ENCODE measurements at regions not wholly inside any gene's neighbourhood (a gene's known extent, or its start where the extent isn't known, plus 50 kb on each side); places are given as distances from the start of the nearest gene placed in this dataset.
"Not testable (repeated sequence)": the region's sequence is repeated elsewhere in the genome, so short reads cannot be mapped to it uniquely, and the experiment has no call there.

DNA sequence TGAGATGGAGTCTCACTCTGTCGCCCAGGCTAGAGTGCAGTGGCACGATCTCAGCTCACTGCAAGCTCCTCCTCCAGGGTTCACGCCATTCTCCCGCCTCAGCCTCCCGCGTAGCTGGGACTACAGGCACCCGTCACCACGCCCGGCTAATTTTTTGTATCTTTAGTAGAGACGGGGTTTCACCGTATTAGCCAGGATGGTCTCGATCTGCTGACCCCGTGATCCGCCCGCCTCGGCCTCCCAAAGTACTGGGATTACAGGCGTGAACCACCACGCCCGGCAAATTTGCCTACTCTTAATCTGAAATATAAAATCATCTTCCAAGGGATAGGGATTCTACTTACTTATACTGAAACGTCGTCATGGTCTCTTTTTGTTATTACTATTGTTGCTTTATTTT lies 314.7 kb downstream of the FGF10 start:
- POLR2A ChIA-PET, CTCF ChIA-PET: not testable (repeated sequence)

DNA sequence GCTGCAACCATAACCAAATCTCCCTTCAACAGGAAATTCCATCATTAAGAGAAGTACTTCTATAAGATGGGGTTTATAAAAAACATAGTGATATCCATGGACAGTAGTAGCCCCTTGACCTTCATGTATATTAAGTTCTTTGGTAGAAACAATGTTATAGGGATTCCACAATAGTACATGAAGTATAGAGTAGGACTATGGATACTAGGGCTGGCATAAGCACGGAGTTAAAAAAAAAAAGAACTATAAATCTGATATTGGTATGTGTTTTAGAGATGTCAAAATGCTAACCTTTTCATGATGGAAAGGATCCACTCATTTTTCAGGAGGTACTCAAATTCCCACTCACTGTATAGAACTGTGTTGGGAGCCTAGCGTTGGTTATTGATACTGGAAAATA lies 337.6 kb downstream of the FGF10 start:
- POLR2A ChIA-PET = no interaction called here

DNA sequence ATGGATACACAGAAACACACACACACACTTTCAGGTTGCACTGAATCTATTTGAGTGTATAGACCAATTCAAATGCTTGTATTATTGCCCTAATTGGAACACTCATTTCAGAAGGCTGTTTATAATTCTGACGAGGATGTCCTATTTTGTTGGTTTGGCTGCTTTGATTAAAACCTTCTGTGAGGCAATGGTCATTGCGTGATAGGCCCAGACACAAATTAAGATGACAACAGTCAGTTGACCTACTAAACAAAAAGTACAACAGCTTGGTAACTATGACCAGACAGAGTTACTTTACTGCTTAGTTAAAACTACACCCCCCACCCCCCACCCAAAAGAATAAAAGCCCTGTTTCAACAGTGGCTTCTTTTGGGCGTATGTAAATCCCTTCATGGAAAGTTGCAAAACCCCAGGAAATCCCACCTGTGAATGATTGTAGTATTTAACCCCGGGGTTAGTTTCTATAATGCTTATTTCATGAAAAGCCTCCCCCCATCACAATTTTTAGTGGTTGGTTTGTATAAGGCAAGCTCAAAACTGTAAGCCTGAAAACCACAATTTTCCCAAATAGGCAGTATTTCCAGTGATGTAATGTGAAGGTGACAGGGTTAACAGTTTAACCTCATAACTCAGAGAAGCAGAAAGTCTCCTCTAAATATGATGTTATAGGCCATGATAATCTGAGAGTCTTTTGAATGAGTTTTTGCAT lies 340.8 kb downstream of the FGF10 start:
- ChIA-PET CTCF (no interaction called here), POLR2A (no interaction called here)

More for the DNA sequence above, 337.6 kb downstream of the FGF10 start:
- CTCF ChIA-PET = no interaction called here

DNA sequence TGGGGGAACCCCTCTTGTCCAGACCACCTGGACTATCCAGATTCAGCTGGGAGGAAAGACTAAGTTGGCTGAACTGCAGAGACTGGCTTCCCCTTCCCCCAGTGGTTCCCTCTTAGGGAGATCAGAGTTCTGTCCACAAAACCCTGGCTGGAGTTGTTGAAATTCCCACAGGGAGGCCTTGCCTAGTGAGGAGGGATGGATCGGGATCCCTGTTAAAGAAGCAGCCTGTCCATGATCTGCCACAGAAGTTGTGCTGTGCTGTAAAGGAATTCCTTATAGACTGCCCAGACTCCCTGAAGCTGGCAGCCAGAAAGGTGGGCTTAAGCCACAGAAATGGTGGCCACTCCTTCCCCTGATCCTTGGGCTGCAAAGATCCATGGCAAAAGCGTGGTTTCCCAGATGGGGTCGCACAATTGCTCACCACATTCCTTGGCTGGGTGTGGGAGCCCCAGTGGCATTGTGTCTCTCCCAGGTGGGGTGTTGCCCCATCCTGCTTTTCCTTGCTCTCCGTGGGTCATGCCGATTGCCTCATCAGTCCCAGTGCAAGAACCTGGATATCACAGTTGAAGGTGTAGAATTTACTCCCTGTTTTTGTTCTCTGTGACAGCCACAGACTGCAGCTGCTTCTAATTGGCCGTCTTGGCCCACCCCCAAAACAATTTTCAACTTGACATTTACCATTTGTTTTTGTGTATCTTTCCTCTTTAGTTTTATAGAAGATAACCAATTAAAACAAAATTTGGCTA lies 342.4 kb downstream of the FGF10 start:
- CTCF ChIA-PET = no interaction called here
- POLR2A ChIA-PET = no interaction called here

DNA sequence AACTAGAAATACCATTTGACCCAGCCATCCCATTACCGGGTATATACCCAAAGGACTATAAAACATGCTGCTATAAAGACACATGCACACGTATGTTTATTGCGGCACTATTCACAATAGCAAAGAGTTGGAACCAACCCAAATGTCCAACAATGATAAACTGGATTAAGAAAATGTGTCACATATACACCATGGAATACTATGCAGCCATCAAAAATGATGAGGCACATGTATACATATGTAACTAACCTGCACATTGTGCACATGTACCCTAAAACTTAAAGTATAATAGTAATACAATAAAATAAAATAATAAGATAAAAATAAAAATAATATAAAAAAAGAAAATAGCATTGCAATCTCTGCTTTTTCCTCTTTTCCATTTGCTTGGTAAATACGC lies 344.7 kb downstream of the FGF10 start:
- POLR2A ChIA-PET, CTCF ChIA-PET: not testable (repeated sequence)

DNA sequence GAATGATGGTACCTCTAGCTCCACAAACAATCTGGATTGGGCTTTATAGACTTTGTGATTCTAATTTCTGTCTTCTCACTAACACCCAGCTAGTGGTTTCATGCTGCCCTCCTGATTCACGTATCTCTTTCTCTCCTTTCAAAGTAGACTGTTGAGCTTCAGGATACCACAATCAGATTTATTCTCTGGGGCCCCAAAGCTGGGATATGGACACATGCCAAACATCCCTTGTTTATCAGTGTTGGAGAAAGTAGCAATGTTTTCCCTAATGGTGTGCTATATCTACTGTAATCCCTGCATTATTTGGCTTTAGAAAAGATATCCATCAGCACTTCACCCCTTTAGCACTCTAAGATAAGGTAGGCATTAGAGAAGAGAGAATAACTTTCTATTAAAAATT lies 361.0 kb downstream of the FGF10 start:
- POLR2A ChIA-PET = no interaction called here
- CTCF ChIA-PET = no interaction called here

DNA sequence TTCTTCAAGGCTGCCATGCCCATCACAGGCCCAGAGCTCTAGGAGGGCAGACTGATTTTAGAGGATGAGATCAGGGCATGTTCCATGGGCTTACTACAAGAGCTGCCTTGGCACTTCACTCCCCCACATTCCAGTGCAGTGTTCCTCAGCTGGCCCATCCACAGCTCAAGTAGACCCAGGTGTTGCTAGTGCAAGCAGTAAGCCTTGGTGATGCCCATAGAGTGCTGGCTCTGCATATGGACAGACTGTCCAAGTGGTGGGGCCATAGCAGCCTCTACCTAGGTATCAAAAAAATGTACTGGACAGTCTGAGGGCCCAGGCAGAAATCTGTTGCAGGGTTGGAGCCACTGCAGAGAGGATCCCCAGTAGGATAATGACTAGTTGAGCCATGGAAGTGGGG lies 366.6 kb downstream of the FGF10 start:
- CTCF ChIA-PET = no interaction called here
- POLR2A ChIA-PET = no interaction called here

DNA sequence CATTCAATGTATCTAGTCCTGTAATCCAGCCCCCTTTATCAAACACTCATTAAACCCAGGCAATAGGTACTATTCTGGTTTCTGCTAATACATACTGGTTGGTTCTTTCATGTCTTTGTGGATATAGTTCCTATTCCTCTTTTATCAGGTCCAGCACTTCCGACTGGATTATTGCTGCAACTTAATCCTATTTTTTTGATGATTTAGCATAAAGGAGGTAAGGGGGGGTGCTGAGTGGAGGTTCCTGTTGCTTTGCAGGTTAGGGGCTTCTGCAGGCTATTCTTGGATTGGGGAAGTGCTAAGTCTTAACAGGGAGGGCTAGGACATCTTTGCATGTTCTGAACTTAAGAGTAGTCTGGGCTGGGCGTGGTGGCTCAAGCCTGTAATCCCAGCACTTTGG lies 377.7 kb downstream of the FGF10 start:
- ChIA-PET POLR2A (no interaction called here), CTCF (no interaction called here)

DNA sequence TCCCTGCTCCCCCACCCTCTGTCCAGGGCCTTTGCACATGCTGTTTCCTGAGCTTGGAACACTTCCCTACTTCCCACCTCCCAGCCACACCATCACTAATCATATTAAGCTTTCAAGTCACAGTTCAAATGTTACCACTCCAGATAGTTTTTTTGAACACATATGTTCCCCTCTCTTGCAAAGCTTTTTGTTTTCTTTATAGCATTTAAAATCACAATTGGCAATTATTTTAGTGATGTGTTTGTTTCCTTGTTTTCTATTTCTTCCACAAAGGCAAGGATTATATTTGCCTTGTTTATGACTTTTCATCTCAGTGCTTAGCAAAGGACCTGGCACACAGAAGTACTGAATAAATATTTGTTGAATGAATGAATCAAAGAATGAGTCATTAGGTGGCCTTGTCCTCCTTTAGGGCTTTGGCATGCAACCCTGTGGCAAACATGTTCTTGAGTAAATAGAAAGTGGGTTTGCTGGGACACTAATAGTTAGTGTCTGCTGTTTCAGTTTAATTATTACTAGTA lies 386.8 kb downstream of the FGF10 start:
- ChIA-PET POLR2A (no interaction called here), CTCF (no interaction called here)

DNA sequence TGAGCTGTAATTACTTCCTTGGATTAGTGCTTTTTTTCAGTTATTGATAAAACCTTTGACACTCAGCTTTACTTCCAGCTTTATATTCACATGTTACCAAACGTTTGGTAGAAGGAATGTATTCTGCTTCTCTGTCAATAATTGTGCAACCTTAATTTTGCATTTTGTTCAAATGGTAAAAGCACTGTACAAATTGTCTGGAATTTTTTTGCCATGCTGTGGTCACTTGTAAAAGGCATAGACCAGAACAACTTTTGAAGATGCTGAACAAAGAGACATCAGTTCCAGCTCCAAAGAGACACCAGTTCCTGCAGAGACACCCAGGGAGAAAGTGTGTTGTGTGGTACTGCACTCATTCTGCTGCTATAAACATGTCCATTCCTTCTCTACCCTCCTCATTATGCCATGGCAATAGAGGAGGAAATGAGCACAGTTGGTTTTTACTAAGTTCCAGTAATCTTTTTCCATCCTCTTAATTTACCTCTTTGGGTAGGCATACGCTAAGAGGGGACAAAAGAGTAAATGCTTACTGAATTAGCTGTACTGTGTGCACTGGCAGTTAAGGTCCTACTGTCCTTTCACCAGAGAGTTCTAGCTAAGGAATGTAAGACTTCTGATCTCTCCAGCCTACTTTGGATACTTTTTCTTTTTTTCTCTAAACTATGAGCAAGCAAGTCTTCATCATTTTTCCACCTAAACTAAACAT lies 387.4 kb downstream of the FGF10 start:
- ChIA-PET POLR2A (no interaction called here), CTCF (no interaction called here)

DNA sequence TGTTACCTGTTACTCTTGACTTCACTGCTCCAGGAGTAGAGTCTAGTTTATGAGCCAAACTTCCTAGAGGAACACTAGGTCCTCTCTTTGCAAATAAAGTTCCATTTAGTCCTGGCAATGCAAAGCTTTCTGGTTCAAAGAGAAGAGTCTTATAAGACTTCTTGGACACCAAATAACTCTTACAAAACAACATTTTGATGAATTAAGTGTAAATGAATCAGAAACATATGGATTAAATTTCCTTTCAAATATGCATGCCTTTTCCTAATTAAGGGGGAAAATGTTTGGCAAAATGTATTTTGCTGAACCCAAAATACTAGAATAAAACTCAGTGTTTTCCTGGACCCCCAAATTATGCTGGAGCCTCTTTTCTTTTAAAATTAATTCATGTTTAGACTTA lies 388.0 kb downstream of the FGF10 start:
- ChIA-PET POLR2A (no interaction called here), CTCF (no interaction called here)

DNA sequence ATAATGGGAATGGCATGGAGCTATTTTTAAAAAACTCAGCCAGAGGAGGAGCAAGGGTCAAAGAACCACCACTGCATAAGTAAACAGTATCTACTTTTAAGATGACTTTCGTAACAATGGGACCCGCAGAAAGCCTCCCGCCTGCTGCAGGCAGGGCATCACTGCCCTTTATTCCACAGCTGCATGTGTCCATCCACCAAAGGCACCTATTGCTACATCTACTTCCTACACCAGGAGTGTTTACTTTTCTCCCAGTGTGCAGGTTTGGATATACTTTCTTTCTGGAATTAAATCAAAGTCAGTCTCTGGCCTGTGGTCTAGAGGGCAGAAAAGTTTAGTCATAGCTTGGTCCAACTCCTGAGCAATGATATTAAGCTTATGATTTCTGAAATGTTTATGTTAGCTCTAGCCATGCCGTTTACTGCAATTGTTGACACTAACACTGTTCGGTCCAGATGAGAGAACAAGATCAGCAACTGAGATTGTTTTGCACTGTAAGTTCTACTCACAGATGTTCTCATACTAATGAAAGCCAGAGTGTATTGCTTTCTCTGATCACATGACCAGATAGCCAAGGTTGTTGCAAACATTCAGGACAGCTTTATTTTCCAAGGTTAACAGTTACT lies 391.5 kb downstream of the FGF10 start:
- ChIA-PET CTCF (no interaction called here), POLR2A (no interaction called here)

DNA sequence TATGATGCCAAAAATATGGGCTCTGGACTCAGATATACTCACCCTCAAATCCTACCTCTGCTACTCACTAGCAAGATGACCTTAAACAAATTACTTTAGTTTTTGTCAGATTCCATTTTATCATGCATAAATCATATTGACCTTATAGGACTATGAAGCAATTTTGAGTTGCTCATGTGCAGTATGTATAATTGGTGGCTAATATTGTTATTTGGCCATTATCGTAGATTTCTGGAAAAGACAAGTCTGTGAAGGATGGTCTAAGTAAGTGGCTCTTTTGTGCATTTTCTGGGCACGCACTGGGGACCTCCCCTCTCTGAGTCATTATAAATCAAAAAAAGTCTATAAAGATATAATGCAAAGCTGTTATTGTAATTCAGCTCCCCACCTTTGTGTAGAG lies 393.0 kb downstream of the FGF10 start:
- ChIA-PET CTCF (interaction anchor here (0.6 kb wide), 1 partner anchor 89 kb away, joined by 3 read pairs; no protein-coding TSS in a partner anchor), POLR2A (no interaction called here)

DNA sequence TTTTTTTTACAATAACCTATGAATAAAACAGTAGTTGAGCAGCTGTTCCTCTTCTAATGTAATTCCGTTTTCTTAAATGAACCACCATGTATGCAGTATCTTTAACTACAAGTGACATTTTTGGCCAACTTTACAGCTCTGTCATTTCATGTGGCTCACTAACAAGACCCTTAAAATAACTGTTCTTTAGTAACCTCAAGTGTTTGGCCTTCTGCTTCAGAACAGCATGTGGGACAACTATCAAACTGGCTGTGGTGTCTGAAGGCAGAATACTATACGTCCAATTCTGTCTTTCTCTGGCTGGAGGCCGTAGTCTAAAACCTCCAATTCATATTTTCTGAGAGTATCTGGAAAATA lies 391.4 kb downstream of the NNT start:
- POLR2A ChIA-PET = no interaction called here
- CTCF ChIA-PET = no interaction called here

DNA sequence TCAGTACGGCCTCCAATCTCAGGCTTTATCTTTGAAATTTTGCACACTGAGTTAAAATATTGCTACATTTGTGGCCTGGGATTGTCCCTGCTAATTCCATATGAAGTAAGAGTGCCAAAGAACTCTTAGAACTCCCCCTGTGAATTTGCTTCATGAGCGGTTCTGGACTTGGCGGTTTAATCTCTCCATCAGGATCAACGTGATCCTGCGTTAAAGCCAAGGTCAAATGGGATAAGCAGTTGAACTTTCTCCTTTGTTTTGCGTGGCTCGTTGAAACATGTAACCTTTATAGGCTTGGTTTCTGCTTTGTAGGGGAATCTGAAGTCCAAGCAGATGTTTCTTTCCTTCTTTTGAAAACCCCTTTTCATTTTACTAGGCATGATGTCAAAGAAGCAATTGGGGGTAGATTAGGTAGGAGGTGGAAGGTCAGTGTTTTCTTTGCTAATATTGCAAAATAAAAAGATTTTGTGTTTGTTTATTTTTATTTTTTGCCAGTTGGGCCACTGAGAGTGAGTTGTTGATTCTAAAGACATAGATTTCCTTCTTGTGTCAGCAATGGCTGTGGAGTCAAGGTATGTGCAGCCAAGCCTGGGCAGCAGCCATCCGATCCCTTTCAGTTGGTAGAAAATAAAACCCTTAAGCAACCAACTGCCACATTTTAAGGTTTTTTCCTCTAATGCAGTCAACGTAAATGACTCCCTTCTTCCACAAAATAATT lies 390.8 kb downstream of the NNT start:
- ChIA-PET CTCF (no interaction called here), POLR2A (no interaction called here)

DNA sequence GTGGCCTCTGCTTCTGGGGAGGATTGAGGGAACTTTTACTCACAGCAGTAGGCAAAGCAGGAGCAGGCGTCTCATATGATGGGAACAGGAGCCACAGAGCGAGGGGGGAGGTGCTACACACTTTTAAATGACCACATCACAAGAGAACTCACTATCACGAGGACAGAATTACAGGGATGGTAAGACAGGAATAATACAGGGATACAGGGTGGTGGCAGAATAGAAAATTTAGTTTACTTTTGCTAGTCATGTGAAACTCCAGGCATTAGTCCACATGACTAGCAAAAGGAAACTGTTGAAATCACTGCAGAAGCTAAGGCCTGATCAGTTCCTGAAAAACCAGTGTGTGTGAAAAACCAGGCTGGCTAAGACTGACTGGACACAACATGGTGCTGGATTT lies 382.4 kb downstream of the NNT start:
- ChIA-PET CTCF (no interaction called here), POLR2A (no interaction called here)

DNA sequence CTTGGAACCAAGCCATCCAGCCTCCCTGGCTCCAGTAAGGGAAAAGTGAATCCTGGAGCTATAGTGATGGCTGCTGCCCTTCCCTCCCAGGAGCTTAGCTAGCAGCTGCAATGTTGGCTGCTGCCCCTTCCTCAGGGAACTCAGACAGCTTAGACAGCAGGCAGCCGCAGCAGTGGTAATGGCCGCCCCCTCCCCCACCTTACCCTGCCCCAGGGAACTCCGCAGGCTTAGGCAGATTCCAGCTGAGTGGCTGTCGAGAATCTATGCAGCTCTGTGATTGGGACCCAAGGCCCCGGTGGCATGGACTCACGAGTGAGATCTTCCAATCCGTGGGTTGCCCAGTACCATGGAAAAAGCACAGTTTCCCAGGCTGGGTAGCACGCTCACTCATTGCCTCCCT lies 378.6 kb downstream of the NNT start:
- ChIA-PET CTCF (no interaction called here), POLR2A (no interaction called here)

DNA sequence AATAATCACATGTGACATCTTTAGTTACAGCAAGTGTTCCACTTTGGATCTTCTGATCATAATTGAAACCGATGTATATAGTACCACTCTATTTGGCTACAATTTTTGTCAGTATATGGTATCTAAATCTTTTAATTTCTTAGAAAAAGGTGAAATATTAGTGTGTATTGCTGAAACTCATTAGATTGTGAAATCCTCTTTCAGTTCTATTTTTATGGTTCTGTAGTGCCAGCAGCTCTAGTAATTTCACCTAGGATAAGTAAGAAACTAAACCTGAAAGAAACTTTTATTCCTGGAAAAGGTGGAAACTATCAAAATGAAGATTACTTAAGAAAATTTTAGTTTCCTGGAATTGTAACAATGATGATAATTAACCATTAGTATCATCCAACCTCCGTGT lies 370.9 kb downstream of the NNT start:
- ChIA-PET CTCF (no interaction called here), POLR2A (no interaction called here)

DNA sequence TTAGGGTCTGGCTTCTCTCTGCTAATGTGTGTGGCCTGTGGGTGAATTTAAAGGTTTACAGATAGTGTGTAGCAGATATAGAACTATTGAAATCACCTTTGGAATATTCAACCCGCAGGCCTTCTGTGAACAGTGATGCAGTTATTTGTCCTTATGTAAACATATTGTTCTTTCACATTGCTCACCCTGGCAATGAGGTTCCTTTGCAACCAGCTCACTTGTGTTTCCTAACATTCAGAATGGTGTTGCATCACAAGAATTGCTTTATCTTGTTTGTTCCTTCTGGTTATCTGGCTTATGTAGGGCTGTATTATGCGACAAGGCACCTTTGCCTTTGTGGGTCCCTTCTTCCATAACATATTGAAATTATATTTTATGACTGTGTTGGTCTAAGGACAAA lies 370.3 kb downstream of the NNT start:
- CTCF ChIA-PET = interaction anchor here (0.6 kb wide), 1 partner anchor 329 kb away, joined by 5 read pairs; no protein-coding TSS in a partner anchor
- POLR2A ChIA-PET = no interaction called here

DNA sequence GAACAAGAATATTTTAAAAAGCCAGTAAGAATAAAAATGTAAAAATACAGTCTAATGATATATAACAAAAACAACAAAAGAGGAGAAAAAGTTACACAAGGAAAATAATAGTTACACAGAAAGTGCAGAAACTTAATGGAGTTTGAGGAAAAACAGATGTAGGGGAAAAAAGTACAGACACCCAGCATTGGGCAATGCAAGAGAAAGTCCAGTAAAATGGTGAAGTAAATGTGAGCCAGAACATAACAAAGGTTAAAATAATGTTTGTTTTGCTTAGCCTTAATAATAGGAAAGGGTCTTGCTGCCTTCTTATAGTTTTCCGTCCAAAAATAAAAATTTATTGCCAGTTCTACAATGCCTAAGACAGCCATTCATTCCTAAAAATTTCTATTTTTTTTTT lies 364.2 kb downstream of the NNT start:
- CTCF ChIA-PET = no interaction called here
- POLR2A ChIA-PET = no interaction called here

Measured in activated CD8-positive, alpha-beta memory T cell treated with anti-CD3 and anti-CD28 coated beads for 36 hours (primary cell).